WTC11 (cell line): ENCODE measurements at regions not wholly inside any gene's neighbourhood (a gene's known extent, or its start where the extent isn't known, plus 50 kb on each side); places are given as distances from the start of the nearest gene placed in this dataset.

Experiments
- ATAC-seq: fragments of 200-7000 bp; cut with Tn5 transposase; 2 replicates; pipeline ENCODE4 v1.10.0; 2021; ENCODE audit warnings: mild to moderate bottlenecking, moderate library complexity
- CTCF ChIA-PET: fragments of 300-600 bp; sonication (Branson Sonifier 250); formaldehyde crosslinking; loops from one replicate; lab custom pipeline; 2021; ENCODE audit warnings: antibody characterized with exemption; lab: Charles Lee
- POLR2A ChIA-PET: fragments of 350-600 bp; sonication (Branson Sonifier 250); formaldehyde crosslinking; loops from one replicate; lab custom pipeline; 2021; ENCODE audit warnings: antibody characterized with exemption; lab: Charles Lee
- DNase-seq: peaks from one replicate; pipeline ENCODE4 v3.0.0; 2021; ENCODE audit warnings: low spot score
- H3K27ac Mint-ChIP-seq: 2 replicates; pipeline ENCODE4 v1.8.0; 2021; ENCODE audit warnings: mixed read lengths
- H3K27me3 Mint-ChIP-seq: 2 replicates; pipeline ENCODE4 v1.8.0; 2021; ENCODE audit warnings: low read depth, mild to moderate bottlenecking, moderate library complexity, mixed read lengths
- H3K36me3 Mint-ChIP-seq: 2 replicates; pipeline ENCODE4 v1.8.0; 2021; ENCODE audit warnings: mixed read lengths
- H3K4me1 Mint-ChIP-seq: 2 replicates; pipeline ENCODE4 v1.8.0; 2022; ENCODE audit warnings: mixed read lengths
- H3K4me3 Mint-ChIP-seq: 2 replicates; pipeline ENCODE4 v1.8.0; 2021; ENCODE audit warnings: mild to moderate bottlenecking, moderate library complexity, mixed read lengths
- H3K9me3 Mint-ChIP-seq: 2 replicates; pipeline ENCODE4 v1.8.0; 2021; ENCODE audit warnings: mixed read lengths
- ATF2 ChIP-seq: sonication (generic); formaldehyde crosslinking; IDR thresholded peaks from 2 replicates; pipeline ENCODE4 v1.8.1; 2022; ENCODE audit warnings: low read depth, missing genetic modification reagents, borderline replicate concordance
- ATF6 ChIP-seq: sonication (generic); formaldehyde crosslinking; IDR thresholded peaks from 2 replicates; pipeline ENCODE4 v1.8.1; 2023; ENCODE audit warnings: mild to moderate bottlenecking, missing genetic modification reagents
- CBFB ChIP-seq: sonication (generic); formaldehyde crosslinking; IDR thresholded peaks from 2 replicates; pipeline ENCODE4 v1.8.1; 2022; ENCODE audit warnings: mild to moderate bottlenecking, low read depth, missing genetic modification reagents
- CTCF ChIP-seq: fragments of 200-600 bp; IDR thresholded peaks from 2 replicates; pipeline ENCODE4 v1.8.0; 2022; ENCODE audit warnings: antibody characterized with exemption
- E2F5 ChIP-seq: sonication (generic); formaldehyde crosslinking; IDR thresholded peaks from 2 replicates; pipeline ENCODE4 v1.8.1; 2022; ENCODE audit warnings: mild to moderate bottlenecking, moderate library complexity, missing genetic modification reagents
- HMGA2 ChIP-seq: fragments of 250-450 bp; sonication (Bioruptor Pico); IDR thresholded peaks from 2 replicates; pipeline ENCODE4 v1.4.0; 2021; ENCODE audit warnings: mild to moderate bottlenecking, moderate library complexity
- JUN ChIP-seq: sonication (generic); formaldehyde crosslinking; IDR thresholded peaks from 2 replicates; pipeline ENCODE4 v1.8.0; 2023; ENCODE audit warnings: mild to moderate bottlenecking, missing genetic modification reagents
- MYBL2 ChIP-seq: sonication (generic); formaldehyde crosslinking; IDR thresholded peaks from 2 replicates; pipeline ENCODE4 v1.8.1; 2023; ENCODE audit warnings: mild to moderate bottlenecking, moderate library complexity, missing genetic modification reagents
- NFATC4 ChIP-seq: fragments of 250-450 bp; sonication (Bioruptor Pico); IDR thresholded peaks from 2 replicates; pipeline ENCODE4 v1.9.0; 2021; ENCODE audit warnings: mild to moderate bottlenecking
- NFE2L1 ChIP-seq: sonication (generic); formaldehyde crosslinking; IDR thresholded peaks from 2 replicates; pipeline ENCODE4 v1.8.1; 2023; ENCODE audit warnings: missing genetic modification reagents
- NFYB ChIP-seq: sonication (generic); formaldehyde crosslinking; conservative IDR thresholded peaks from 2 replicates; pipeline ENCODE4 v1.8.0; 2022; ENCODE audit warnings: low read depth, missing genetic modification reagents
- PRRX2 ChIP-seq: fragments of 250-450 bp; sonication (Bioruptor Pico); IDR thresholded peaks from 2 replicates; pipeline ENCODE4 v1.8.0; 2021; ENCODE audit warnings: mild to moderate bottlenecking
- RORB ChIP-seq: fragments of 250-450 bp; sonication (Bioruptor Pico); IDR thresholded peaks from 2 replicates; pipeline ENCODE4 v1.9.0; 2021; ENCODE audit warnings: mild to moderate bottlenecking
- SMAD4 ChIP-seq: sonication (generic); formaldehyde crosslinking; IDR thresholded peaks from 2 replicates; pipeline ENCODE4 v1.8.0; 2022; ENCODE audit warnings: mild to moderate bottlenecking, missing genetic modification reagents
- TCF7 ChIP-seq: sonication (generic); formaldehyde crosslinking; IDR thresholded peaks from 2 replicates; pipeline ENCODE4 v1.8.0; 2022; ENCODE audit warnings: mild to moderate bottlenecking, low read depth, missing genetic modification reagents, moderate library complexity
- TF ChIP-seq, protein P1 (sequence below): sonication (generic); formaldehyde crosslinking; IDR thresholded peaks from 2 replicates; pipeline ENCODE4 v1.8.1; 2023; ENCODE audit warnings: mild to moderate bottlenecking, missing genetic modification reagents, moderate library complexity
- TF ChIP-seq, protein P2 (sequence below): sonication (generic); formaldehyde crosslinking; IDR thresholded peaks from 2 replicates; pipeline ENCODE4 v1.8.1; 2023; ENCODE audit warnings: mild to moderate bottlenecking, moderate library complexity, missing genetic modification reagents
- TF ChIP-seq, protein P3 (sequence below): sonication (generic); formaldehyde crosslinking; IDR thresholded peaks from 2 replicates; pipeline ENCODE4 v1.8.0; 2023; ENCODE audit warnings: mild to moderate bottlenecking, missing genetic modification reagents
- TF ChIP-seq, protein P4 (sequence below): fragments of 250-450 bp; sonication (Bioruptor Pico); IDR thresholded peaks from 2 replicates; pipeline ENCODE4 v1.9.0; 2021; ENCODE audit warnings: mild to moderate bottlenecking

- POLR2A ChIA-PET: no interaction called here
- no peak overlapping the region for H3K4me3 Mint-ChIP-seq
- DNase-seq: no peak
- H3K4me1 Mint-ChIP-seq: peaks cover 22% of the 10 kb centered on the region
- H3K27me3 Mint-ChIP-seq: no peaks in the 10 kb centered on the region; the same call in 1 of the 2 replicates
- TF ChIP-seq, protein P1, sequence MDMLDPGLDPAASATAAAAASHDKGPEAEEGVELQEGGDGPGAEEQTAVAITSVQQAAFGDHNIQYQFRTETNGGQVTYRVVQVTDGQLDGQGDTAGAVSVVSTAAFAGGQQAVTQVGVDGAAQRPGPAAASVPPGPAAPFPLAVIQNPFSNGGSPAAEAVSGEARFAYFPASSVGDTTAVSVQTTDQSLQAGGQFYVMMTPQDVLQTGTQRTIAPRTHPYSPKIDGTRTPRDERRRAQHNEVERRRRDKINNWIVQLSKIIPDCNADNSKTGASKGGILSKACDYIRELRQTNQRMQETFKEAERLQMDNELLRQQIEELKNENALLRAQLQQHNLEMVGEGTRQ (CRISPR knock-in tag): no peak
- TF ChIP-seq TCF7 (CRISPR knock-in tag): no peak
- no peak for TF ChIP-seq ATF2 (CRISPR knock-in tag)
- no peak for TF ChIP-seq HMGA2
- TF ChIP-seq, protein P2, sequence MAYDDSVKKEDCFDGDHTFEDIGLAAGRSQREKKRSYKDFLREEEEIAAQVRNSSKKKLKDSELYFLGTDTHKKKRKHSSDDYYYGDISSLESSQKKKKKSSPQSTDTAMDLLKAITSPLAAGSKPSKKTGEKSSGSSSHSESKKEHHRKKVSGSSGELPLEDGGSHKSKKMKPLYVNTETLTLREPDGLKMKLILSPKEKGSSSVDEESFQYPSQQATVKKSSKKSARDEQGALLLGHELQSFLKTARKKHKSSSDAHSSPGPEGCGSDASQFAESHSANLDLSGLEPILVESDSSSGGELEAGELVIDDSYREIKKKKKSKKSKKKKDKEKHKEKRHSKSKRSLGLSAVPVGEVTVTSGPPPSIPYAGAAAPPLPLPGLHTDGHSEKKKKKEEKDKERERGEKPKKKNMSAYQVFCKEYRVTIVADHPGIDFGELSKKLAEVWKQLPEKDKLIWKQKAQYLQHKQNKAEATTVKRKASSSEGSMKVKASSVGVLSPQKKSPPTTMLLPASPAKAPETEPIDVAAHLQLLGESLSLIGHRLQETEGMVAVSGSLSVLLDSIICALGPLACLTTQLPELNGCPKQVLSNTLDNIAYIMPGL (CRISPR knock-in tag): no peak
- no peak for TF ChIP-seq NFE2L1
- TF ChIP-seq, protein P3, sequence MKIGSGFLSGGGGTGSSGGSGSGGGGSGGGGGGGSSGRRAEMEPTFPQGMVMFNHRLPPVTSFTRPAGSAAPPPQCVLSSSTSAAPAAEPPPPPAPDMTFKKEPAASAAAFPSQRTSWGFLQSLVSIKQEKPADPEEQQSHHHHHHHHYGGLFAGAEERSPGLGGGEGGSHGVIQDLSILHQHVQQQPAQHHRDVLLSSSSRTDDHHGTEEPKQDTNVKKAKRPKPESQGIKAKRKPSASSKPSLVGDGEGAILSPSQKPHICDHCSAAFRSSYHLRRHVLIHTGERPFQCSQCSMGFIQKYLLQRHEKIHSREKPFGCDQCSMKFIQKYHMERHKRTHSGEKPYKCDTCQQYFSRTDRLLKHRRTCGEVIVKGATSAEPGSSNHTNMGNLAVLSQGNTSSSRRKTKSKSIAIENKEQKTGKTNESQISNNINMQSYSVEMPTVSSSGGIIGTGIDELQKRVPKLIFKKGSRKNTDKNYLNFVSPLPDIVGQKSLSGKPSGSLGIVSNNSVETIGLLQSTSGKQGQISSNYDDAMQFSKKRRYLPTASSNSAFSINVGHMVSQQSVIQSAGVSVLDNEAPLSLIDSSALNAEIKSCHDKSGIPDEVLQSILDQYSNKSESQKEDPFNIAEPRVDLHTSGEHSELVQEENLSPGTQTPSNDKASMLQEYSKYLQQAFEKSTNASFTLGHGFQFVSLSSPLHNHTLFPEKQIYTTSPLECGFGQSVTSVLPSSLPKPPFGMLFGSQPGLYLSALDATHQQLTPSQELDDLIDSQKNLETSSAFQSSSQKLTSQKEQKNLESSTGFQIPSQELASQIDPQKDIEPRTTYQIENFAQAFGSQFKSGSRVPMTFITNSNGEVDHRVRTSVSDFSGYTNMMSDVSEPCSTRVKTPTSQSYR (CRISPR knock-in tag): no peak
- no peak for TF ChIP-seq CTCF
- TF ChIP-seq SMAD4 (CRISPR knock-in tag): no peak
- no peak for TF ChIP-seq NFATC4
- TF ChIP-seq PRRX2: no peak
- TF ChIP-seq CBFB (CRISPR knock-in tag): no peak
- TF ChIP-seq, protein P4, sequence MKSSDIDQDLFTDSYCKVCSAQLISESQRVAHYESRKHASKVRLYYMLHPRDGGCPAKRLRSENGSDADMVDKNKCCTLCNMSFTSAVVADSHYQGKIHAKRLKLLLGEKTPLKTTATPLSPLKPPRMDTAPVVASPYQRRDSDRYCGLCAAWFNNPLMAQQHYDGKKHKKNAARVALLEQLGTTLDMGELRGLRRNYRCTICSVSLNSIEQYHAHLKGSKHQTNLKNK: no peak
- no peak for TF ChIP-seq RORB (CRISPR knock-in tag)
- TF ChIP-seq ATF6 (CRISPR knock-in tag): no peak
- no peak for TF ChIP-seq NFYB (CRISPR knock-in tag)
- TF ChIP-seq MYBL2: no peak
- no peak for TF ChIP-seq JUN (CRISPR knock-in tag)
- no peak for TF ChIP-seq E2F5 (CRISPR knock-in tag)
- TF ChIP-seq, all 79 proteins: peak for 0
- peak; percentile 47; the same call in 1 of the 2 replicates for ATAC-seq
- Mint-ChIP-seq H3K9me3 (peaks cover 4% of the 10 kb centered on the region), H3K36me3 (no peaks in the 10 kb centered on the region), H3K27ac (no peak overlapping the region)
- CTCF ChIA-PET: no interaction called here
Measured at GRCh38 chr17:55642741-55643140, 79.9 kb downstream of the TMEM100 start.
